ENCODE measurements at regions not wholly inside any gene's neighbourhood (a gene's known extent, or its start where the extent isn't known, plus 50 kb on each side); places are given as distances from the start of the nearest gene placed in this dataset.

GRCh38 chr12:114215746-114216145 is 190.2 kb downstream of the TBX5 start:
- TF ChIP-seq, protein P1, sequence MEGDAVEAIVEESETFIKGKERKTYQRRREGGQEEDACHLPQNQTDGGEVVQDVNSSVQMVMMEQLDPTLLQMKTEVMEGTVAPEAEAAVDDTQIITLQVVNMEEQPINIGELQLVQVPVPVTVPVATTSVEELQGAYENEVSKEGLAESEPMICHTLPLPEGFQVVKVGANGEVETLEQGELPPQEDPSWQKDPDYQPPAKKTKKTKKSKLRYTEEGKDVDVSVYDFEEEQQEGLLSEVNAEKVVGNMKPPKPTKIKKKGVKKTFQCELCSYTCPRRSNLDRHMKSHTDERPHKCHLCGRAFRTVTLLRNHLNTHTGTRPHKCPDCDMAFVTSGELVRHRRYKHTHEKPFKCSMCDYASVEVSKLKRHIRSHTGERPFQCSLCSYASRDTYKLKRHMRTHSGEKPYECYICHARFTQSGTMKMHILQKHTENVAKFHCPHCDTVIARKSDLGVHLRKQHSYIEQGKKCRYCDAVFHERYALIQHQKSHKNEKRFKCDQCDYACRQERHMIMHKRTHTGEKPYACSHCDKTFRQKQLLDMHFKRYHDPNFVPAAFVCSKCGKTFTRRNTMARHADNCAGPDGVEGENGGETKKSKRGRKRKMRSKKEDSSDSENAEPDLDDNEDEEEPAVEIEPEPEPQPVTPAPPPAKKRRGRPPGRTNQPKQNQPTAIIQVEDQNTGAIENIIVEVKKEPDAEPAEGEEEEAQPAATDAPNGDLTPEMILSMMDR (IDR thresholded peaks at IDR 0.05): no peak
- no peak for TF ChIP-seq POLR2A (IDR thresholded peaks at IDR 0.05)

All from heart left ventricle (tissue), 13 donors.